Endothelial cell of umbilical vein (primary cell): ENCODE measurements at regions not wholly inside any gene's neighbourhood (a gene's known extent, or its start where the extent isn't known, plus 50 kb on each side); places are given as distances from the start of the nearest gene placed in this dataset.

Source experiments
- BruUV-seq: library from RNA; stranded (reverse); fragments of 400-500 nt; replicated peaks from 2 replicates; lab custom pipeline; 2021; lab: Mats Ljungman, UMichigan
- CTCF ChIA-PET: fragments of 300-600, 350-600 bp; sonication (Branson Sonifier 250); formaldehyde crosslinking; loops from one replicate; lab custom pipeline; 2021; ENCODE audit warnings: antibody characterized with exemption, inconsistent platforms; lab: Charles Lee
- POLR2A ChIA-PET: fragments of 300-600, 350-600 bp; sonication (Branson Sonifier 250); formaldehyde crosslinking; loops from one replicate; lab custom pipeline; 2021; ENCODE audit warnings: antibody characterized with exemption, inconsistent platforms; lab: Charles Lee
- DNase-seq: peaks from one replicate; pipeline ENCODE4 v3.0.0-alpha.2; 2011; ENCODE audit warnings: low read depth, low spot score
- FAIRE-seq: peaks from 2 replicates; lab custom pipeline; 2011; peaks lifted over from hg19 to GRCh38; lab: Jason Lieb, UNC
- H2AFZ ChIP-seq: 2 replicates; pipeline ENCODE4 v1.6.0; 2012; ENCODE audit warnings: low read depth, low read length, control low read depth, inconsistent platforms
- H3K27ac ChIP-seq: 2 replicates; pipeline ENCODE4 v1.5.1; 2011; ENCODE audit warnings: low read depth, mild to moderate bottlenecking, control low read depth, low read length, moderate library complexity; ENCODE audit not compliant: insufficient read depth
- H3K27me3 ChIP-seq, 2 experiments: 2 replicates each; pipeline versions ENCODE4 v1.6.0 to v1.6.1; 2011; ENCODE audit warnings: low read length in 2 of 2, mixed read lengths in 1 of 2; ENCODE audit not compliant: control insufficient read depth in 2 of 2, insufficient read depth in 2 of 2
- H3K36me3 ChIP-seq, 2 experiments: 2 replicates in 1 of 2; 3 replicates in 1 of 2; pipeline ENCODE4 v1.5.1; 2011; ENCODE audit warnings: low read length in 2 of 2, mild to moderate bottlenecking in 1 of 2, moderate library complexity in 1 of 2; ENCODE audit not compliant: control insufficient read depth in 2 of 2, insufficient read depth in 2 of 2; ENCODE audit errors: extremely low read depth in 1 of 2
- H3K4me1 ChIP-seq: 3 replicates; pipeline ENCODE4 v1.5.1; 2011; ENCODE audit warnings: mild to moderate bottlenecking, low read length; ENCODE audit not compliant: control insufficient read depth, insufficient read depth; ENCODE audit errors: extremely low read depth
- H3K4me2 ChIP-seq: 2 replicates; pipeline ENCODE4 v1.6.1; 2011; ENCODE audit warnings: low read length, control low read depth, mixed read lengths; ENCODE audit not compliant: insufficient read depth
- H3K4me3 ChIP-seq, 3 experiments: fragments of 200-600 bp in 1 of 3; sonication (generic), shearing (Covaris generic) in 1 of 3; replicated peaks in 1 of 3; 2 replicates each; pipeline ENCODE4 v1.5.1; 2011 to 2016; ENCODE audit warnings: control low read depth in 3 of 3, low read length in 3 of 3, mild to moderate bottlenecking in 2 of 3, inconsistent platforms in 1 of 3, low read depth in 1 of 3, moderate library complexity in 1 of 3; ENCODE audit not compliant: insufficient read depth in 1 of 3
- H3K79me2 ChIP-seq: 2 replicates; pipeline ENCODE4 v1.6.0; 2012; ENCODE audit warnings: low read length, inconsistent platforms; ENCODE audit not compliant: control insufficient read depth, insufficient read depth
- H3K9ac ChIP-seq: replicated peaks from 2 replicates; pipeline ENCODE3; 2011; ENCODE audit warnings: low read length, control low read depth; ENCODE audit not compliant: insufficient read depth; ENCODE audit errors: extremely low read depth
- H3K9me1 ChIP-seq: replicated peaks from 3 replicates; pipeline ENCODE4 v1.6.0; 2011; ENCODE audit warnings: mild to moderate bottlenecking, low read length; ENCODE audit not compliant: control insufficient read depth, insufficient read depth; ENCODE audit errors: extremely low read depth
- H3K9me3 ChIP-seq: replicated peaks from 2 replicates; pipeline ENCODE4 v1.5.1; 2012; ENCODE audit warnings: low read length, inconsistent platforms; ENCODE audit not compliant: control insufficient read depth, insufficient read depth
- H4K20me1 ChIP-seq: replicated peaks from 2 replicates; pipeline ENCODE3; 2011; ENCODE audit warnings: mild to moderate bottlenecking, low read length; ENCODE audit not compliant: control insufficient read depth, insufficient read depth; ENCODE audit errors: extremely low read depth
- CTCF ChIP-seq, 2 donors: IDR thresholded peaks; 1 replicate in 1 of 2; 2 replicates in 1 of 2; pipeline ENCODE4 v1.5.1; 2011; ENCODE audit warnings: low read length in 2 of 2, mild to moderate bottlenecking in 2 of 2, moderate library complexity in 2 of 2, control low read depth in 1 of 2, inconsistent platforms in 1 of 2, low read depth in 1 of 2; ENCODE audit not compliant: insufficient read depth in 1 of 2; ENCODE audit errors: extremely low read depth in 1 of 2
- EZH2 ChIP-seq: IDR thresholded peaks from 2 replicates; pipeline ENCODE4 v1.6.1; 2012; ENCODE audit warnings: borderline replicate concordance, low read depth, mild to moderate bottlenecking, moderate library complexity, low read length, inconsistent platforms; ENCODE audit not compliant: severe bottlenecking
- FOS ChIP-seq: IDR thresholded peaks from 2 replicates; pipeline ENCODE4 v1.6.1; 2011; ENCODE audit warnings: mild to moderate bottlenecking, low read length, moderate library complexity, borderline replicate concordance; ENCODE audit not compliant: insufficient read depth
- GATA2 ChIP-seq: IDR thresholded peaks from 2 replicates; pipeline ENCODE4 v1.7.0; 2011; ENCODE audit warnings: low read depth, mild to moderate bottlenecking, moderate library complexity, mixed read lengths, low read length; ENCODE audit not compliant: insufficient read length, insufficient read depth
- JUN ChIP-seq: IDR thresholded peaks from 2 replicates; pipeline ENCODE4 v1.6.1; 2011; ENCODE audit warnings: borderline replicate concordance, low read depth; ENCODE audit not compliant: insufficient read length, insufficient read depth
- MAX ChIP-seq: IDR thresholded peaks from 2 replicates; pipeline ENCODE4 v1.6.1; 2011; ENCODE audit not compliant: insufficient read depth, insufficient read length
- MYC ChIP-seq: IDR thresholded peaks from one replicate; pipeline ENCODE4 v1.6.1; 2011; ENCODE audit warnings: mild to moderate bottlenecking, low read depth, low read length
- POLR2A ChIP-seq: IDR thresholded peaks from 2 replicates; pipeline ENCODE4 v1.6.1; 2012; ENCODE audit warnings: low read depth, mild to moderate bottlenecking, control low read depth, low read length
- POLR2AphosphoS5 ChIP-seq: IDR thresholded peaks from 2 replicates; pipeline ENCODE4 v1.6.1; 2012; ENCODE audit warnings: low read depth, mild to moderate bottlenecking, control low read depth, low read length, moderate library complexity; ENCODE audit not compliant: insufficient read depth
- dilution Hi-C: fragments of 300-500 bp; cut with MboI; formaldehyde crosslinking; loops from one replicate; pipeline ENCODE4 v1.15.0; 2019; ENCODE audit warnings: low sequenced_read_pairs; ENCODE audit not compliant: extremely low pct_ligation_motif_present
- intact Hi-C: fragments of 100-400 bp; cut with micrococcal nuclease; formaldehyde crosslinking; loops from one replicate; pipeline ENCODE4 v1.10.0; 2022

- BruUV-seq = no TSS peak
Measured at GRCh38 chr5:36531401-36531800, 75.0 kb upstream of the SLC1A3 start.

DNA sequence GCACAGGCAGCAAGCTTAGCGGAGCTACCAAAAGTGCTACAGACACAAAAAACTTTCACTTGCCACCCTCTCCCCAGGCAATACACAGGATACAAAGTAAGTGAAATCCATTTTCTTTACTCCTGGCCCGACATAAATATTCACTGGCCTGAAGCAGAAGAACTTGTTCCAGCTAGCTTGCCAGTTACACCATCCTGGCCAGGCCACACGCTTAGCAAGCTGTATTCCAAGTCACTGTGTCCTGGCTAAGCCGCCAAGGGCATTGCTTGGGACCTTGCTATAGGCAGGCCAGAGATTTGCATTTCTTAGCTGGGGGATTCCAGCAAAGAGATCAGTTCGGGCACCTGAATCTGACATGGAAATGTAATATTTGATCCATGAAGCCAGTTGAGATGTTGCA, 71.0 kb upstream of the SLC1A3 start:
- CTCF ChIA-PET = interaction anchor here (1.2 kb wide), 1 partner anchor 155 kb away, joined by 3 read pairs; no protein-coding TSS in a partner anchor

More at GRCh38 chr5:36531401-36531800, 75.0 kb upstream of the SLC1A3 start:
- Histone ChIP-seq H3K27me3 (peaks cover 0 to 1% of the 10 kb centered on the region in 2 experiments), H3K4me1 (no peaks in the 10 kb centered on the region), H3K4me2 (no peak overlapping the region), H3K4me3 (no peak overlapping the region), H2AFZ (no peak overlapping the region), H3K9ac (no peak overlapping the region), H3K9me1 (no peaks in the 10 kb centered on the region), H3K79me2 (no peaks in the 10 kb centered on the region), H3K36me3 (no peaks in the 10 kb centered on the region), H4K20me1 (no peaks in the 10 kb centered on the region), H3K27ac (no peak overlapping the region), H3K9me3 (no peaks in the 10 kb centered on the region)
- no peak for TF ChIP-seq JUN
- no peak for TF ChIP-seq MAX
- no peak for TF ChIP-seq POLR2AphosphoS5
- no peak for TF ChIP-seq GATA2
- no peak for TF ChIP-seq POLR2A
- TF ChIP-seq MYC = no peak
- TF ChIP-seq EZH2 = no peak
- TF ChIP-seq FOS = no peak
- DNase-seq (no peak), FAIRE-seq (no peak)
- POLR2A ChIA-PET = no interaction called here
- intact Hi-C loops = no loop called here
- dilution Hi-C loops = no loop called here
- CTCF ChIA-PET = no interaction called here

More for the DNA sequence above, 71.0 kb upstream of the SLC1A3 start:
- POLR2A ChIA-PET = no interaction called here
- H3K36me3 ChIP-seq = no peaks in the 10 kb centered on the region
- H3K4me2 ChIP-seq = no peak overlapping the region
- H3K27me3 ChIP-seq = peaks cover 0 to 1% of the 10 kb centered on the region in 2 experiments
- H3K4me1 ChIP-seq = no peaks in the 10 kb centered on the region
- no peaks in the 10 kb centered on the region for H3K9me3 ChIP-seq
- no peak for TF ChIP-seq POLR2A
- no peak for TF ChIP-seq POLR2AphosphoS5
- no peak for TF ChIP-seq CTCF (IDR thresholded peaks at IDR 0.05; ENCODE audit: extremely low read depth in 1 of 2, insufficient read depth in 1 of 2, low read depth in 1 of 2, low read length in 2 of 2)
- no peak for TF ChIP-seq FOS
- TF ChIP-seq MYC = no peak
- no peak for TF ChIP-seq GATA2
- TF ChIP-seq JUN = no peak
- no peak for TF ChIP-seq EZH2
- TF ChIP-seq MAX = no peak
- DNase-seq = no peak
- no peak overlapping the region for H3K9ac ChIP-seq
- no peak for FAIRE-seq
- H3K27ac ChIP-seq = no peak overlapping the region
- intact Hi-C loops (no loop called here), dilution Hi-C loops (no loop called here)
- no peaks in the 10 kb centered on the region for H4K20me1 ChIP-seq
- no peak overlapping the region for H3K4me3 ChIP-seq
- H2AFZ ChIP-seq = no peak overlapping the region
- H3K79me2 ChIP-seq = no peaks in the 10 kb centered on the region
- BruUV-seq = no TSS peak
- no peaks in the 10 kb centered on the region for H3K9me1 ChIP-seq
